ENCODE measurements at regions not wholly inside any gene's neighbourhood (a gene's known extent, or its start where the extent isn't known, plus 50 kb on each side); places are given as distances from the start of the nearest gene placed in this dataset.

- DNase-seq: no peak
- no peaks in the 10 kb centered on the region for H3K27me3 Mint-ChIP-seq (ENCODE audit: low read depth in 2 of 2)
- no peak for TF ChIP-seq CTCF (IDR thresholded peaks at IDR 0.05)
- H3K4me1 Mint-ChIP-seq: no peaks in the 10 kb centered on the region
- Histone ChIP-seq H3K9me3 (ENCODE audit: control insufficient read depth, insufficient read depth, low read length) (no peaks in the 10 kb centered on the region), H3K36me3 (ENCODE audit: control insufficient read depth, insufficient read depth, low read length) (no peaks in the 10 kb centered on the region), H3K4me1 (ENCODE audit: control insufficient read depth, insufficient read depth, low read length) (no peaks in the 10 kb centered on the region), H3K27me3 (ENCODE audit: control insufficient read depth, insufficient read depth, low read length) (no peaks in the 10 kb centered on the region), H3K4me3 (ENCODE audit: low read length) (no peak overlapping the region), H3K27ac (ENCODE audit: low read length) (no peak overlapping the region)
- H3K36me3 Mint-ChIP-seq: peaks cover 6% of the 10 kb centered on the region
- ATAC-seq: no peak
- intact Hi-C loops (cut with micrococcal nuclease): loop anchor here (5.0 kb wide), 1 partner anchor 718 kb away; no protein-coding TSS in a partner anchor
- H3K9me3 Mint-ChIP-seq: peaks cover 12 to 17% of the 10 kb centered on the region in 2 donors
- no peak overlapping the region for H3K27ac Mint-ChIP-seq
- no peak overlapping the region for H3K4me3 Mint-ChIP-seq
These were observed 253.8 kb downstream of the PCDH7 start for GRCh38 chr4:30973993-30974392.

GRCh38 chr4:30979402-30979801, 259.2 kb downstream of the PCDH7 start:
- H3K27ac Mint-ChIP-seq: no peak overlapping the region
- no peak for TF ChIP-seq CTCF (IDR thresholded peaks at IDR 0.05)
- 83% methylated on average over 1 of the region's 2 CpGs for WGBS (ENCODE audit: insufficient coverage)
- ATAC-seq (no peak), DNase-seq (no peak)
- no peaks in the 10 kb centered on the region for H3K27me3 ChIP-seq (ENCODE audit: control insufficient read depth, insufficient read depth, low read length)
- no peaks in the 10 kb centered on the region for H3K27me3 Mint-ChIP-seq (ENCODE audit: low read depth in 2 of 2)
- intact Hi-C loops (cut with micrococcal nuclease): no loop called here
- peaks cover 12% of the 10 kb centered on the region for H3K36me3 Mint-ChIP-seq
- H3K4me3 Mint-ChIP-seq: no peak overlapping the region
- H3K4me1 ChIP-seq (ENCODE audit: control insufficient read depth, insufficient read depth, low read length): no peaks in the 10 kb centered on the region
- no peaks in the 10 kb centered on the region for H3K4me1 Mint-ChIP-seq
- H3K9me3 ChIP-seq (ENCODE audit: control insufficient read depth, insufficient read depth, low read length): no peaks in the 10 kb centered on the region
- no peak overlapping the region for H3K4me3 ChIP-seq (ENCODE audit: low read length)
- H3K27ac ChIP-seq (ENCODE audit: low read length): no peak overlapping the region
- peaks cover 9 to 13% of the 10 kb centered on the region in 2 donors for H3K9me3 Mint-ChIP-seq
- no peaks in the 10 kb centered on the region for H3K36me3 ChIP-seq (ENCODE audit: control insufficient read depth, insufficient read depth, low read length)

GRCh38 chr4:30989508-30989907, 269.3 kb downstream of the PCDH7 start:
- no peaks in the 10 kb centered on the region for H3K4me1 Mint-ChIP-seq
- no peak overlapping the region for H3K27ac Mint-ChIP-seq
- H3K9me3 Mint-ChIP-seq: peaks cover 2 to 7% of the 10 kb centered on the region in 2 donors
- H3K4me3 ChIP-seq (ENCODE audit: low read length): no peak overlapping the region
- intact Hi-C loops (cut with micrococcal nuclease): no loop called here
- ATAC-seq: no peak
- no peaks in the 10 kb centered on the region for H3K27me3 ChIP-seq (ENCODE audit: control insufficient read depth, insufficient read depth, low read length)
- no peaks in the 10 kb centered on the region for H3K4me1 ChIP-seq (ENCODE audit: control insufficient read depth, insufficient read depth, low read length)
- H3K9me3 ChIP-seq (ENCODE audit: control insufficient read depth, insufficient read depth, low read length): no peaks in the 10 kb centered on the region
- no peak overlapping the region for H3K4me3 Mint-ChIP-seq
- no peak overlapping the region for H3K27ac ChIP-seq (ENCODE audit: low read length)
- 100% methylated on average over 1 of the region's 1 CpG for WGBS (ENCODE audit: insufficient coverage)
- DNase-seq: no peak
- no peaks in the 10 kb centered on the region for H3K27me3 Mint-ChIP-seq (ENCODE audit: low read depth in 2 of 2)
- no peaks in the 10 kb centered on the region for H3K36me3 Mint-ChIP-seq
- TF ChIP-seq CTCF (IDR thresholded peaks at IDR 0.05): no peak
- no peaks in the 10 kb centered on the region for H3K36me3 ChIP-seq (ENCODE audit: control insufficient read depth, insufficient read depth, low read length)

GRCh38 chr4:30996841-30997240, 276.7 kb downstream of the PCDH7 start:
- ATAC-seq (no peak), DNase-seq (no peak)
- Mint-ChIP-seq H3K27me3 (ENCODE audit: low read depth in 2 of 2) (no peaks in the 10 kb centered on the region), H3K9me3 (peaks cover 10 to 23% of the 10 kb centered on the region in 2 donors), H3K27ac (no peak overlapping the region), H3K36me3 (peaks cover 12% of the 10 kb centered on the region), H3K4me3 (no peak overlapping the region), H3K4me1 (no peaks in the 10 kb centered on the region)
- intact Hi-C loops (cut with micrococcal nuclease): no loop called here
- Histone ChIP-seq H3K36me3 (ENCODE audit: control insufficient read depth, insufficient read depth, low read length) (no peaks in the 10 kb centered on the region), H3K9me3 (ENCODE audit: control insufficient read depth, insufficient read depth, low read length) (no peaks in the 10 kb centered on the region), H3K4me3 (ENCODE audit: low read length) (no peak overlapping the region), H3K4me1 (ENCODE audit: control insufficient read depth, insufficient read depth, low read length) (no peaks in the 10 kb centered on the region), H3K27me3 (ENCODE audit: control insufficient read depth, insufficient read depth, low read length) (no peaks in the 10 kb centered on the region), H3K27ac (ENCODE audit: low read length) (no peak overlapping the region)
- WGBS (ENCODE audit: insufficient coverage): no CpG with 5 or more reads among the region's 2 CpGs
- TF ChIP-seq CTCF (IDR thresholded peaks at IDR 0.05): no peak

Data from natural killer cell (primary cell).